ENCODE measurements at regions not wholly inside any gene's neighbourhood (a gene's known extent, or its start where the extent isn't known, plus 50 kb on each side); places are given as distances from the start of the nearest gene placed in this dataset.

GRCh38 chr19:28164214-28164613 is 1048.7 kb downstream of the UQCRFS1 start:
- Histone ChIP-seq H3K9me3 (ENCODE audit: control insufficient read depth in 1 of 2, low read length in 2 of 2) (peaks cover 0 to 4% of the 10 kb centered on the region in 2 donors), H3K27me3 (ENCODE audit: control insufficient read depth in 1 of 2, insufficient read depth in 2 of 2, low read length in 2 of 2) (no peaks in the 10 kb centered on the region), H3K36me3 (ENCODE audit: control insufficient read depth in 1 of 2, insufficient read depth in 2 of 2, low read length in 2 of 2) (no peaks in the 10 kb centered on the region), H3K9ac (ENCODE audit: low read depth in 1 of 2, low read length in 2 of 2) (no peak overlapping the region), H3K4me3 (ENCODE audit: low read depth in 1 of 2, low read length in 2 of 2) (no peak overlapping the region), H3K27ac (ENCODE audit: low read depth, low read length) (no peak overlapping the region), H3K4me1 (ENCODE audit: control insufficient read depth in 1 of 2, insufficient read depth in 2 of 2, low read length in 2 of 2) (no peaks in the 10 kb centered on the region)

- no peak overlapping the region for H3K4me3 ChIP-seq (ENCODE audit: low read depth in 1 of 2, low read length in 2 of 2)
- no peaks in the 10 kb centered on the region for H3K27me3 ChIP-seq (ENCODE audit: control insufficient read depth in 1 of 2, insufficient read depth in 2 of 2, low read length in 2 of 2)
- no peak overlapping the region for H3K27ac ChIP-seq (ENCODE audit: low read depth, low read length)
- no peaks in the 10 kb centered on the region for H3K36me3 ChIP-seq (ENCODE audit: control insufficient read depth in 1 of 2, insufficient read depth in 2 of 2, low read length in 2 of 2)
- H3K9ac ChIP-seq (ENCODE audit: low read depth in 1 of 2, low read length in 2 of 2), result no peak overlapping the region
- no peaks in the 10 kb centered on the region for H3K4me1 ChIP-seq (ENCODE audit: control insufficient read depth in 1 of 2, insufficient read depth in 2 of 2, low read length in 2 of 2)
- peaks cover 6 to 13% of the 10 kb centered on the region in 2 donors for H3K9me3 ChIP-seq (ENCODE audit: control insufficient read depth in 1 of 2, low read length in 2 of 2)
Observed at GRCh38 chr19:28159065-28159464, 1053.9 kb downstream of the UQCRFS1 start.

- Histone ChIP-seq H3K9me3 (ENCODE audit: control insufficient read depth in 1 of 2, low read length in 2 of 2) (peaks cover 11 to 22% of the 10 kb centered on the region in 2 donors), H3K9ac (ENCODE audit: low read depth in 1 of 2, low read length in 2 of 2) (no peak overlapping the region), H3K27ac (ENCODE audit: low read depth, low read length) (no peak overlapping the region), H3K27me3 (ENCODE audit: control insufficient read depth in 1 of 2, insufficient read depth in 2 of 2, low read length in 2 of 2) (no peaks in the 10 kb centered on the region), H3K4me3 (ENCODE audit: low read depth in 1 of 2, low read length in 2 of 2) (no peak overlapping the region), H3K36me3 (ENCODE audit: control insufficient read depth in 1 of 2, insufficient read depth in 2 of 2, low read length in 2 of 2) (no peaks in the 10 kb centered on the region), H3K4me1 (ENCODE audit: control insufficient read depth in 1 of 2, insufficient read depth in 2 of 2, low read length in 2 of 2) (no peaks in the 10 kb centered on the region)
Observed at GRCh38 chr19:28155265-28155664, 1057.7 kb downstream of the UQCRFS1 start.

- no peaks in the 10 kb centered on the region for H3K27me3 ChIP-seq (ENCODE audit: control insufficient read depth in 1 of 2, insufficient read depth in 2 of 2, low read length in 2 of 2)
- H3K27ac ChIP-seq (ENCODE audit: low read depth, low read length), result no peak overlapping the region
- H3K9me3 ChIP-seq (ENCODE audit: control insufficient read depth in 1 of 2, low read length in 2 of 2), result peaks cover 11 to 20% of the 10 kb centered on the region in 2 donors
- H3K4me3 ChIP-seq (ENCODE audit: low read depth in 1 of 2, low read length in 2 of 2), result no peak overlapping the region
- H3K9ac ChIP-seq (ENCODE audit: low read depth in 1 of 2, low read length in 2 of 2), result no peak overlapping the region
- no peaks in the 10 kb centered on the region for H3K4me1 ChIP-seq (ENCODE audit: control insufficient read depth in 1 of 2, insufficient read depth in 2 of 2, low read length in 2 of 2)
- no peaks in the 10 kb centered on the region for H3K36me3 ChIP-seq (ENCODE audit: control insufficient read depth in 1 of 2, insufficient read depth in 2 of 2, low read length in 2 of 2)
Observed at GRCh38 chr19:28154077-28154476, 1058.9 kb downstream of the UQCRFS1 start.

GRCh38 chr19:28153123-28153522 is 1059.8 kb downstream of the UQCRFS1 start:
- no peaks in the 10 kb centered on the region for H3K27me3 ChIP-seq (ENCODE audit: control insufficient read depth in 1 of 2, insufficient read depth in 2 of 2, low read length in 2 of 2)
- no peaks in the 10 kb centered on the region for H3K4me1 ChIP-seq (ENCODE audit: control insufficient read depth in 1 of 2, insufficient read depth in 2 of 2, low read length in 2 of 2)
- no peak overlapping the region for H3K27ac ChIP-seq (ENCODE audit: low read depth, low read length)
- no peak overlapping the region for H3K9ac ChIP-seq (ENCODE audit: low read depth in 1 of 2, low read length in 2 of 2)
- H3K4me3 ChIP-seq (ENCODE audit: low read depth in 1 of 2, low read length in 2 of 2), result no peak overlapping the region
- no peaks in the 10 kb centered on the region for H3K36me3 ChIP-seq (ENCODE audit: control insufficient read depth in 1 of 2, insufficient read depth in 2 of 2, low read length in 2 of 2)
- H3K9me3 ChIP-seq (ENCODE audit: control insufficient read depth in 1 of 2, low read length in 2 of 2), result peaks cover 11 to 17% of the 10 kb centered on the region in 2 donors

GRCh38 chr19:28152195-28152594 is 1060.8 kb downstream of the UQCRFS1 start:
- Histone ChIP-seq H3K36me3 (ENCODE audit: control insufficient read depth in 1 of 2, insufficient read depth in 2 of 2, low read length in 2 of 2) (no peaks in the 10 kb centered on the region), H3K27me3 (ENCODE audit: control insufficient read depth in 1 of 2, insufficient read depth in 2 of 2, low read length in 2 of 2) (no peaks in the 10 kb centered on the region), H3K9ac (ENCODE audit: low read depth in 1 of 2, low read length in 2 of 2) (no peak overlapping the region), H3K4me3 (ENCODE audit: low read depth in 1 of 2, low read length in 2 of 2) (no peak overlapping the region), H3K9me3 (ENCODE audit: control insufficient read depth in 1 of 2, low read length in 2 of 2) (peaks cover 9 to 18% of the 10 kb centered on the region in 2 donors), H3K4me1 (ENCODE audit: control insufficient read depth in 1 of 2, insufficient read depth in 2 of 2, low read length in 2 of 2) (no peaks in the 10 kb centered on the region), H3K27ac (ENCODE audit: low read depth, low read length) (no peak overlapping the region)

GRCh38 chr19:28150129-28150528 is 1062.8 kb downstream of the UQCRFS1 start:
- no peaks in the 10 kb centered on the region for H3K36me3 ChIP-seq (ENCODE audit: control insufficient read depth in 1 of 2, insufficient read depth in 2 of 2, low read length in 2 of 2)
- H3K4me1 ChIP-seq (ENCODE audit: control insufficient read depth in 1 of 2, insufficient read depth in 2 of 2, low read length in 2 of 2), result no peaks in the 10 kb centered on the region
- H3K27me3 ChIP-seq (ENCODE audit: control insufficient read depth in 1 of 2, insufficient read depth in 2 of 2, low read length in 2 of 2), result no peaks in the 10 kb centered on the region

GRCh38 chr19:28148554-28148953 is 1064.4 kb downstream of the UQCRFS1 start:
- Histone ChIP-seq H3K4me3 (ENCODE audit: low read depth in 1 of 2, low read length in 2 of 2) (no peak overlapping the region), H3K9me3 (ENCODE audit: control insufficient read depth in 1 of 2, low read length in 2 of 2) (peaks cover 12 to 24% of the 10 kb centered on the region in 2 donors), H3K4me1 (ENCODE audit: control insufficient read depth in 1 of 2, insufficient read depth in 2 of 2, low read length in 2 of 2) (no peaks in the 10 kb centered on the region), H3K27ac (ENCODE audit: low read depth, low read length) (no peak overlapping the region), H3K36me3 (ENCODE audit: control insufficient read depth in 1 of 2, insufficient read depth in 2 of 2, low read length in 2 of 2) (no peaks in the 10 kb centered on the region), H3K27me3 (ENCODE audit: control insufficient read depth in 1 of 2, insufficient read depth in 2 of 2, low read length in 2 of 2) (no peaks in the 10 kb centered on the region), H3K9ac (ENCODE audit: low read depth in 1 of 2, low read length in 2 of 2) (no peak overlapping the region)

More at GRCh38 chr19:28150129-28150528, 1062.8 kb downstream of the UQCRFS1 start:
- H3K4me3 ChIP-seq (ENCODE audit: low read depth in 1 of 2, low read length in 2 of 2), result no peak overlapping the region
- H3K9me3 ChIP-seq (ENCODE audit: control insufficient read depth in 1 of 2, low read length in 2 of 2), result peaks cover 9 to 26% of the 10 kb centered on the region in 2 donors
- no peak overlapping the region for H3K27ac ChIP-seq (ENCODE audit: low read depth, low read length)
- no peak overlapping the region for H3K9ac ChIP-seq (ENCODE audit: low read depth in 1 of 2, low read length in 2 of 2)

GRCh38 chr19:28142258-28142657 is 1070.7 kb downstream of the UQCRFS1 start:
- no peak overlapping the region for H3K4me3 ChIP-seq (ENCODE audit: low read depth in 1 of 2, low read length in 2 of 2)
- no peak overlapping the region for H3K27ac ChIP-seq (ENCODE audit: low read depth, low read length)
- H3K27me3 ChIP-seq (ENCODE audit: control insufficient read depth in 1 of 2, insufficient read depth in 2 of 2, low read length in 2 of 2), result no peaks in the 10 kb centered on the region
- H3K9ac ChIP-seq (ENCODE audit: low read depth in 1 of 2, low read length in 2 of 2), result no peak overlapping the region
- no peaks in the 10 kb centered on the region for H3K36me3 ChIP-seq (ENCODE audit: control insufficient read depth in 1 of 2, insufficient read depth in 2 of 2, low read length in 2 of 2)
- no peaks in the 10 kb centered on the region for H3K4me1 ChIP-seq (ENCODE audit: control insufficient read depth in 1 of 2, insufficient read depth in 2 of 2, low read length in 2 of 2)
- peaks cover 17 to 20% of the 10 kb centered on the region in 2 donors for H3K9me3 ChIP-seq (ENCODE audit: control insufficient read depth in 1 of 2, low read length in 2 of 2)

- Histone ChIP-seq H3K27me3 (ENCODE audit: control insufficient read depth in 1 of 2, insufficient read depth in 2 of 2, low read length in 2 of 2) (no peaks in the 10 kb centered on the region), H3K27ac (ENCODE audit: low read depth, low read length) (no peak overlapping the region), H3K9ac (ENCODE audit: low read depth in 1 of 2, low read length in 2 of 2) (no peak overlapping the region), H3K9me3 (ENCODE audit: control insufficient read depth in 1 of 2, low read length in 2 of 2) (peaks cover 17 to 18% of the 10 kb centered on the region in 2 donors), H3K4me1 (ENCODE audit: control insufficient read depth in 1 of 2, insufficient read depth in 2 of 2, low read length in 2 of 2) (no peaks in the 10 kb centered on the region), H3K36me3 (ENCODE audit: control insufficient read depth in 1 of 2, insufficient read depth in 2 of 2, low read length in 2 of 2) (no peaks in the 10 kb centered on the region), H3K4me3 (ENCODE audit: low read depth in 1 of 2, low read length in 2 of 2) (no peak overlapping the region)
Observed at GRCh38 chr19:28140201-28140600, 1072.8 kb downstream of the UQCRFS1 start.

- Histone ChIP-seq H3K4me1 (ENCODE audit: control insufficient read depth in 1 of 2, insufficient read depth in 2 of 2, low read length in 2 of 2) (no peaks in the 10 kb centered on the region), H3K9me3 (ENCODE audit: control insufficient read depth in 1 of 2, low read length in 2 of 2) (peaks cover 14 to 16% of the 10 kb centered on the region in 2 donors)
Observed at GRCh38 chr19:28137772-28138171, 1075.2 kb downstream of the UQCRFS1 start.

More at GRCh38 chr19:28137772-28138171, 1075.2 kb downstream of the UQCRFS1 start:
- Histone ChIP-seq H3K36me3 (ENCODE audit: control insufficient read depth in 1 of 2, insufficient read depth in 2 of 2, low read length in 2 of 2) (no peaks in the 10 kb centered on the region), H3K4me3 (ENCODE audit: low read depth in 1 of 2, low read length in 2 of 2) (no peak overlapping the region), H3K9ac (ENCODE audit: low read depth in 1 of 2, low read length in 2 of 2) (no peak overlapping the region), H3K27ac (ENCODE audit: low read depth, low read length) (no peak overlapping the region), H3K27me3 (ENCODE audit: control insufficient read depth in 1 of 2, insufficient read depth in 2 of 2, low read length in 2 of 2) (no peaks in the 10 kb centered on the region)
